H9 (cell line): ENCODE measurements at regions not wholly inside any gene's neighbourhood (a gene's known extent, or its start where the extent isn't known, plus 50 kb on each side); places are given as distances from the start of the nearest gene placed in this dataset.

Source experiments
- DNase-seq: peaks from one replicate; pipeline ENCODE4 v3.0.0-alpha.2; 2017
- H2AFZ ChIP-seq: one replicate; pipeline ENCODE4 v1.6.1; 2013; ENCODE audit warnings: mild to moderate bottlenecking, low read length, control low read depth, moderate library complexity
- H2AK5ac ChIP-seq: 2 replicates; pipeline ENCODE4 v1.6.1; 2013; ENCODE audit warnings: low read length, control low read depth, mixed read lengths; ENCODE audit not compliant: insufficient read length
- H2BK120ac ChIP-seq: one replicate; pipeline ENCODE4 v1.6.1; 2013; ENCODE audit warnings: low read depth, mild to moderate bottlenecking, low read length, control low read depth, inconsistent platforms; ENCODE audit not compliant: poor library complexity, severe bottlenecking
- H2BK12ac ChIP-seq: 2 replicates; pipeline ENCODE4 v1.6.1; 2013; ENCODE audit warnings: low read length, control low read depth, mixed read lengths, low read depth; ENCODE audit not compliant: insufficient read length
- H2BK15ac ChIP-seq: 2 replicates; pipeline ENCODE4 v1.6.1; 2013; ENCODE audit warnings: low read depth, low read length, control low read depth
- H2BK20ac ChIP-seq: one replicate; pipeline ENCODE4 v1.6.1; 2013; ENCODE audit warnings: low read depth, mild to moderate bottlenecking, low read length, control low read depth, inconsistent platforms; ENCODE audit not compliant: poor library complexity, severe bottlenecking
- H2BK5ac ChIP-seq: 2 replicates; pipeline ENCODE4 v1.6.1; 2013; ENCODE audit warnings: low read length, control low read depth, mixed read lengths; ENCODE audit not compliant: insufficient read length
- H3K14ac ChIP-seq: 2 replicates; pipeline ENCODE4 v1.6.1; 2013; ENCODE audit warnings: low read length, control low read depth; ENCODE audit not compliant: insufficient read depth
- H3K18ac ChIP-seq: 2 replicates; pipeline ENCODE4 v1.6.1; 2013; ENCODE audit warnings: low read depth, mild to moderate bottlenecking, mixed read lengths, low read length, control low read depth; ENCODE audit not compliant: insufficient read length
- H3K23ac ChIP-seq: 2 replicates; pipeline ENCODE4 v1.6.1; 2013; ENCODE audit warnings: low read length, control low read depth, mixed read lengths, low read depth; ENCODE audit not compliant: insufficient read length
- H3K23me2 ChIP-seq: 2 replicates; pipeline ENCODE4 v1.6.1; 2013; ENCODE audit warnings: low read depth, mild to moderate bottlenecking, mixed read lengths, low read length, control low read depth; ENCODE audit not compliant: insufficient read length, poor library complexity, severe bottlenecking
- H3K27ac ChIP-seq: 2 replicates; pipeline ENCODE4 v1.5.1; 2013; ENCODE audit warnings: low read length, control low read depth, mixed read lengths, low read depth; ENCODE audit not compliant: insufficient read length
- H3K27me3 ChIP-seq: 2 replicates; pipeline ENCODE4 v1.6.1; 2013; ENCODE audit warnings: low read length, control low read depth, inconsistent platforms; ENCODE audit not compliant: insufficient read depth
- H3K4ac ChIP-seq: 2 replicates; pipeline ENCODE4 v1.6.1; 2013; ENCODE audit warnings: low read depth, mild to moderate bottlenecking, control low read depth, inconsistent platforms, low read length, moderate library complexity
- H3K4me1 ChIP-seq: 2 replicates; pipeline ENCODE4 v1.6.1; 2013; ENCODE audit warnings: low read length, control low read depth, inconsistent platforms; ENCODE audit not compliant: insufficient read depth
- H3K4me2 ChIP-seq: 2 replicates; pipeline ENCODE4 v1.6.1; 2013; ENCODE audit warnings: low read length, control low read depth, mixed read lengths; ENCODE audit not compliant: insufficient read length, insufficient read depth
- H3K56ac ChIP-seq: 2 replicates; pipeline ENCODE4 v1.6.1; 2013; ENCODE audit warnings: low read depth, mild to moderate bottlenecking, mixed read lengths, low read length, control low read depth; ENCODE audit not compliant: insufficient read length
- H3K79me1 ChIP-seq: 2 replicates; pipeline ENCODE4 v1.6.1; 2013; ENCODE audit warnings: low read depth, mild to moderate bottlenecking, moderate library complexity, low read length, control low read depth, inconsistent platforms; ENCODE audit not compliant: insufficient read depth, poor library complexity, severe bottlenecking
- H3K79me2 ChIP-seq: 2 replicates; pipeline ENCODE4 v1.6.1; 2013; ENCODE audit warnings: low read length, control low read depth, inconsistent platforms; ENCODE audit not compliant: insufficient read depth
- H3K9ac ChIP-seq: 2 replicates; pipeline ENCODE4 v1.6.1; 2013; ENCODE audit warnings: low read length, control low read depth, mixed read lengths; ENCODE audit not compliant: insufficient read length; ENCODE audit errors: extremely low read depth
- H3K9me3 ChIP-seq: one replicate; pipeline ENCODE4 v1.6.1; 2013; ENCODE audit warnings: low read depth, low read length, inconsistent platforms; ENCODE audit not compliant: control insufficient read depth
- H3T11ph ChIP-seq: one replicate; pipeline ENCODE4 v1.6.1; 2013; ENCODE audit warnings: mild to moderate bottlenecking, low read length, control low read depth, inconsistent platforms
- H4K20me1 ChIP-seq: one replicate; pipeline ENCODE4 v1.6.1; 2013; ENCODE audit not compliant: control insufficient read depth, insufficient read length, insufficient read depth
- H4K5ac ChIP-seq: 2 replicates; pipeline ENCODE4 v1.6.1; 2013; ENCODE audit warnings: low read depth, mild to moderate bottlenecking, mixed read lengths, low read length, control low read depth; ENCODE audit not compliant: insufficient read length
- H4K8ac ChIP-seq: replicated peaks from 2 replicates; pipeline ENCODE4 v1.6.1; 2013; ENCODE audit warnings: low read length, control low read depth, mixed read lengths, low read depth; ENCODE audit not compliant: insufficient read length
- H4K91ac ChIP-seq: 2 replicates; pipeline ENCODE4 v1.6.1; 2013; ENCODE audit warnings: low read depth, mild to moderate bottlenecking, moderate library complexity, mixed read lengths, low read length, control low read depth; ENCODE audit not compliant: insufficient read length
- H3K27ac Mint-ChIP-seq, 3 experiments: 2 replicates in 2 of 3; 3 replicates in 1 of 3; pipeline ENCODE4 v1.8.0; 2020 to 2021; ENCODE audit warnings: mixed read lengths in 3 of 3, mild to moderate bottlenecking in 1 of 3, moderate library complexity in 1 of 3
- H3K27me3 Mint-ChIP-seq: 2 replicates; pipeline ENCODE4 v1.8.0; 2021; ENCODE audit warnings: low read depth, mild to moderate bottlenecking, moderate library complexity, mixed read lengths
- H3K36me3 Mint-ChIP-seq, 3 experiments: 2 replicates in 2 of 3; 3 replicates in 1 of 3; pipeline ENCODE4 v1.8.0; 2020 to 2021; ENCODE audit warnings: low read depth in 3 of 3, mixed read lengths in 3 of 3; ENCODE audit not compliant: insufficient read depth in 1 of 3
- H3K4me1 Mint-ChIP-seq, 2 experiments: 2 replicates each; pipeline ENCODE4 v1.8.0; 2020; ENCODE audit warnings: mixed read lengths in 2 of 2
- H3K4me3 Mint-ChIP-seq, 2 experiments: 2 replicates in 1 of 2; 3 replicates in 1 of 2; pipeline ENCODE4 v1.8.0; 2020 to 2021; ENCODE audit warnings: mild to moderate bottlenecking in 2 of 2, mixed read lengths in 2 of 2, moderate library complexity in 1 of 2
- H3K9me3 Mint-ChIP-seq, 2 experiments: 2 replicates in 1 of 2; 3 replicates in 1 of 2; pipeline ENCODE4 v1.8.0; 2020; ENCODE audit warnings: mild to moderate bottlenecking in 2 of 2, mixed read lengths in 2 of 2, moderate library complexity in 1 of 2
- CTCF ChIP-seq: fragments of 200-600 bp; sonication (generic); conservative IDR thresholded peaks from 3 replicates; pipeline ENCODE4 v1.8.0; 2021; ENCODE audit warnings: antibody characterized with exemption, mild to moderate bottlenecking
- WGBS: extraction: QIAGEN DNeasy Blood & Tissue Kit; methylation state at CpG from one replicate; pipeline ENCODE4 v1.1.7; 2013; ENCODE audit warnings: missing lambda C conversion rate, low lambda C conversion rate, mixed read lengths; ENCODE audit not compliant: insufficient read length; ENCODE audit errors: extremely low coverage; 5-methylcytosine and 5-hydroxymethylcytosine counted together

DNA sequence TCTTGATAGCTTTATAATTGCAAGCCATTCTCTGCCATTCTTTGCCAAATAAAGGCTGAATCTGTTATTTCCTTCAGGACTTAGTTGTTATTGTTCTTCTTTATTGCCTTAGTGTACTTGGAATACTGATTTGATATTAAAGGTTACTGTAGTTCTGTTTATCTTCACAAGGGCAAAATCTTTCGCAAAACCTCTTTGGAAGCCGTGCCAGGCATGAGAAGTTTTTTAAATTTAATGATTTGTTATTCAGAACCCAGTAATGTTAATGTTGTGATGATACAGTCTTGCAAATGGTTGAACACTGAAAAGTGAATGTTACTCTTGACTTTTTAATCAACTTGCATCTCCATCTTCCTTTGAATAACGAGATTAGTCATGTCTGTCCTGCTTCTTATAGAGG, 1225.2 kb upstream of the GOT2 start:
- Mint-ChIP-seq H3K4me3 (no peak overlapping the region), H3K9me3 (peaks cover 0 to 2% of the 10 kb centered on the region in 2 experiments; a peak in 3 of 5 replicates), H3K4me1 (peaks cover 0 to 3% of the 10 kb centered on the region in 2 experiments; a peak in 1 of 4 replicates), H3K36me3 (no peaks in the 10 kb centered on the region), H3K27ac (no peak overlapping the region), H3K27me3 (no peaks in the 10 kb centered on the region)
- H4K5ac ChIP-seq: no peak overlapping the region
- no peak overlapping the region for H2BK5ac ChIP-seq
- no CpG with 5 or more reads among the region's 3 CpGs for WGBS
- no peak overlapping the region for H2BK20ac ChIP-seq
- H3K23ac ChIP-seq: no peak overlapping the region
- H3K27ac ChIP-seq: no peak overlapping the region
- H3K23me2 ChIP-seq: no peaks in the 10 kb centered on the region
- no peaks in the 10 kb centered on the region for H4K20me1 ChIP-seq
- no peaks in the 10 kb centered on the region; the same call in 1 of the 2 replicates for H3K4me1 ChIP-seq
- H4K91ac ChIP-seq: no peak overlapping the region
- no peak overlapping the region for H3K14ac ChIP-seq
- H4K8ac ChIP-seq: no peak overlapping the region
- no peak for DNase-seq
- no peaks in the 10 kb centered on the region for H3K79me1 ChIP-seq
- no peak overlapping the region for H3K56ac ChIP-seq
- H2AK5ac ChIP-seq: no peak overlapping the region
- H3K4me2 ChIP-seq: no peak overlapping the region
- TF ChIP-seq CTCF: no peak
- H2AFZ ChIP-seq: no peak overlapping the region
- no peak overlapping the region for H2BK120ac ChIP-seq
- H3K9ac ChIP-seq: no peak overlapping the region
- H2BK15ac ChIP-seq: no peak overlapping the region
- H3K18ac ChIP-seq: no peak overlapping the region
- no peak overlapping the region for H2BK12ac ChIP-seq
- no peaks in the 10 kb centered on the region for H3K9me3 ChIP-seq
- no peaks in the 10 kb centered on the region for H3K27me3 ChIP-seq
- H3T11ph ChIP-seq: no peak overlapping the region
- H3K79me2 ChIP-seq: no peaks in the 10 kb centered on the region
- H3K4ac ChIP-seq: no peak overlapping the region
